ENCODE measurements at regions not wholly inside any gene's neighbourhood (a gene's known extent, or its start where the extent isn't known, plus 50 kb on each side); places are given as distances from the start of the nearest gene placed in this dataset.
"Not testable (repeated sequence)": the region's sequence is repeated elsewhere in the genome, so short reads cannot be mapped to it uniquely, and the experiment has no call there.

- no peak overlapping the region for H3K4me3 ChIP-seq (ENCODE audit: low read depth, poor library complexity, severe bottlenecking)
- WGBS, 2 donors = 83 to 84% methylated on average over 13 of the region's 13 CpGs
- DNase-seq (ENCODE audit: low spot score in 2 of 2) = peak in 1 of 2 donors; percentile 21
- TF ChIP-seq POLR2A (IDR thresholded peaks at IDR 0.05) = no peak
- no peak for TF ChIP-seq CTCF (IDR thresholded peaks at IDR 0.05)
- intact Hi-C loops (cut with DNase I; ENCODE audit: low total_unique reads) = no loop called here
These were observed 174.8 kb downstream of the TOMM20 start for GRCh38 chr1:234953655-234954405.

GRCh38 chr1:234950598-234950997 lies 178.0 kb downstream of the TOMM20 start:
- intact Hi-C loops (cut with DNase I; ENCODE audit: low total_unique reads) = no loop called here
- H3K4me3 ChIP-seq (ENCODE audit: low read depth, poor library complexity, severe bottlenecking) = no peak overlapping the region
- no peak for DNase-seq (ENCODE audit: low spot score in 2 of 2)
- no peak for TF ChIP-seq POLR2A (IDR thresholded peaks at IDR 0.05)
- no peak for TF ChIP-seq CTCF (IDR thresholded peaks at IDR 0.05)

GRCh38 chr1:234949528-234949927 lies 179.1 kb downstream of the TOMM20 start:
- H3K4me3 ChIP-seq (ENCODE audit: low read depth, poor library complexity, severe bottlenecking); intact Hi-C loops (cut with DNase I; ENCODE audit: low total_unique reads); DNase-seq (ENCODE audit: low spot score in 2 of 2): not testable (repeated sequence)
- WGBS, 2 donors = 94 to 99% methylated on average over 6 of the region's 6 CpGs

GRCh38 chr1:234944439-234945344 lies 183.9 kb downstream of the TOMM20 start:
- no peak overlapping the region for H3K4me3 ChIP-seq (ENCODE audit: low read depth, poor library complexity, severe bottlenecking)
- intact Hi-C loops (cut with DNase I; ENCODE audit: low total_unique reads) = no loop called here
- DNase-seq (ENCODE audit: low spot score in 2 of 2) = no peak
- 64 to 66% methylated on average over 6 of the region's 6 CpGs for WGBS, 2 donors
- TF ChIP-seq POLR2A (IDR thresholded peaks at IDR 0.05) (no peak), CTCF (IDR thresholded peaks at IDR 0.05) (no peak)

- DNase-seq (ENCODE audit: low spot score in 2 of 2) = peak in 1 of 2 donors; percentile 32
- intact Hi-C loops (cut with DNase I; ENCODE audit: low total_unique reads) = no loop called here
- TF ChIP-seq CTCF (IDR thresholded peaks at IDR 0.05) (no peak), POLR2A (IDR thresholded peaks at IDR 0.05) (no peak)
- WGBS, 2 donors = 78 to 80% methylated on average over 7 of the region's 7 CpGs
- no peak overlapping the region for H3K4me3 ChIP-seq (ENCODE audit: low read depth, poor library complexity, severe bottlenecking)
These were observed 184.7 kb downstream of the TOMM20 start for GRCh38 chr1:234943836-234944402.
